PC-3 (cell line): ENCODE measurements at regions not wholly inside any gene's neighbourhood (a gene's known extent, or its start where the extent isn't known, plus 50 kb on each side); places are given as distances from the start of the nearest gene placed in this dataset.

Source experiments
- ATAC-seq: fragments of 200-7000 bp; cut with Tn5 transposase; 2 replicates; pipeline ENCODE4 v1.9.1; 2020; ENCODE audit warnings: mild to moderate bottlenecking, moderate library complexity
- BruUV-seq: library from RNA; stranded (reverse); fragments of 400-500 nt; replicated peaks from 2 replicates; lab custom pipeline; 2021; lab: Mats Ljungman, UMichigan
- CTCF ChIA-PET: fragments of 300-600 bp; sonication (Branson Sonifier 250); formaldehyde crosslinking; loops from one replicate; lab custom pipeline; 2022; ENCODE audit warnings: antibody characterized with exemption; lab: Charles Lee
- POLR2A ChIA-PET: fragments of 300-600 bp; sonication (Branson Sonifier 250); formaldehyde crosslinking; loops from one replicate; lab custom pipeline; 2022; ENCODE audit warnings: antibody characterized with exemption; ENCODE audit not compliant: unreplicated experiment; lab: Charles Lee
- DNase-seq: peaks from one replicate; pipeline ENCODE4 v3.0.0-alpha.2; 2015
- H2AFZ ChIP-seq: fragments of 300-600 bp; sonication (generic); 2 replicates; pipeline ENCODE4 v1.6.0; 2016; ENCODE audit warnings: antibody characterized with exemption, low read length
- H3F3A ChIP-seq: fragments of 300-600 bp; sonication (generic); one replicate; pipeline ENCODE4 v1.6.0; 2017; ENCODE audit warnings: antibody characterized with exemption, low read length, control low read depth, mild to moderate bottlenecking; ENCODE audit not compliant: unreplicated experiment
- H3K27ac ChIP-seq: fragments of 300-600 bp; sonication (generic); 2 replicates; pipeline ENCODE4 v1.5.1; 2016; ENCODE audit warnings: mild to moderate bottlenecking, low read length
- H3K27me3 ChIP-seq: fragments of 300-600 bp; sonication (generic); 2 replicates; pipeline ENCODE4 v1.6.1; 2016; ENCODE audit warnings: low read length, mixed read lengths
- H3K36me3 ChIP-seq: fragments of 300-600 bp; sonication (generic); 2 replicates; pipeline ENCODE4 v1.6.1; 2016; ENCODE audit warnings: low read depth, mixed run types, low read length, mixed read lengths
- H3K4me1 ChIP-seq: fragments of 300-600 bp; sonication (generic); 2 replicates; pipeline ENCODE4 v1.5.1; 2016; ENCODE audit warnings: low read length; ENCODE audit not compliant: insufficient read depth
- H3K4me2 ChIP-seq: fragments of 300-600 bp; sonication (generic); 2 replicates; pipeline ENCODE4 v1.6.0; 2016; ENCODE audit warnings: low read length
- H3K4me3 ChIP-seq: fragments of 300-600 bp; sonication (generic); 2 replicates; pipeline ENCODE4 v1.5.1; 2016; ENCODE audit warnings: mild to moderate bottlenecking, low read length, mixed read lengths
- H3K79me2 ChIP-seq: fragments of 300-600 bp; sonication (generic); 2 replicates; pipeline ENCODE4 v1.6.1; 2017; ENCODE audit warnings: low read length, mixed read lengths
- H3K9ac ChIP-seq: fragments of 300-600 bp; sonication (generic); 2 replicates; pipeline ENCODE4 v1.6.0; 2016; ENCODE audit warnings: mild to moderate bottlenecking, low read length
- H3K9me2 ChIP-seq: fragments of 300-600 bp; sonication (generic); replicated peaks from 2 replicates; pipeline ENCODE4 v1.6.1; 2016; ENCODE audit warnings: mixed run types, low read length, mixed read lengths
- H3K9me3 ChIP-seq: fragments of 300-600 bp; sonication (generic); 2 replicates; pipeline ENCODE4 v1.6.1; 2016; ENCODE audit warnings: low read length, mixed read lengths
- H4K20me1 ChIP-seq: fragments of 300-600 bp; sonication (generic); 2 replicates; pipeline ENCODE4 v1.6.1; 2016; ENCODE audit warnings: low read length, mixed read lengths
- EZH2 ChIP-seq: fragments of 300-600 bp; sonication (generic); IDR thresholded peaks from one replicate; pipeline ENCODE4 v1.6.1; 2017; ENCODE audit warnings: antibody characterized with exemption, mild to moderate bottlenecking, low read length; ENCODE audit not compliant: unreplicated experiment
- EZH2phosphoT487 ChIP-seq: fragments of 300-600 bp; sonication (generic); IDR thresholded peaks from 2 replicates; pipeline ENCODE4 v1.6.1; 2018; ENCODE audit warnings: mild to moderate bottlenecking, antibody characterized with exemption, low read length, borderline replicate concordance
- intact Hi-C: fragments of 100-400 bp; cut with micrococcal nuclease; formaldehyde crosslinking; loops from 2 replicates; pipeline ENCODE4 v1.9.0; 2023
- TF ChIP-seq, protein P1 (sequence below): fragments of 300-600 bp; sonication (generic); conservative IDR thresholded peaks from 2 replicates; pipeline ENCODE4 v1.5.1; 2017; ENCODE audit warnings: antibody characterized with exemption, low read depth, mild to moderate bottlenecking, low read length

DNA sequence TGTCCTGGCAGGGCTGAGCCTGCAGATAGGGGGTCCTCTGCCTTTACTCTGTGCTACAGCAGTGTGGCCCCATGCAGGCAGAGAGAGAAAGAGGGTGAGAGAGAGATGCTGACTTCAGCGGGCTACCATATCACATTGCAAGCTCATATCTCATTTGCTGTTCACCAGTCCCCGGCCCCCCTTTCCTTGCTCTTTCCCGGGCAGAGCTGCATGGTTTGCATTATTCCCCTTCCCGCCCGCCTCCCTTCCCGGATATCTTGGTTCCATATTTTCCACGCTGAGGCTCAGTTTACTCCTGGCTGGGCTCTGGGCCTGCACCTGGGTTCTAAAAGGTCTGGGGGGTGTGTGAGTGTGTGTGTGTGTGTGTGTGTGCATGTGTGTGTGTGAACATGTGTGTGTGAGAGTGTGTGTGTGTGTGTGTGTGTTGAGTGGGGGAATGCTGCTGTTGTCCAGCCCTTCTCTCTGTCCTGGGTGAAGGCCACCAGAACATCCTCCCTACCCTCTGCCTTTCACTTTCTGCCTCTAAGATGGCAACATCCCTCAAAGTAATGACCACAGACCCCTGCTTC is 63.5 kb downstream of the PJA1 start:
- Histone ChIP-seq H3K9ac (no peak overlapping the region), H3K9me3 (no peaks in the 10 kb centered on the region), H3K27ac (no peak overlapping the region), H3K9me2 (no peaks in the 10 kb centered on the region), H3K4me1 (peaks cover 6% of the 10 kb centered on the region; the same call in 1 of the 2 replicates), H2AFZ (no peak overlapping the region), H4K20me1 (no peaks in the 10 kb centered on the region), H3K27me3 (no peaks in the 10 kb centered on the region), H3K36me3 (no peaks in the 10 kb centered on the region), H3K4me2 (no peak overlapping the region), H3K79me2 (no peaks in the 10 kb centered on the region), H3K4me3 (no peak overlapping the region), H3F3A (no peaks in the 10 kb centered on the region)
- BruUV-seq: no TSS peak
- ATAC-seq: no peak
- ChIA-PET POLR2A (no interaction called here), CTCF (no interaction called here)
- intact Hi-C loops: no loop called here
- no peak for DNase-seq
- TF ChIP-seq EZH2: no peak
- TF ChIP-seq, protein P1, sequence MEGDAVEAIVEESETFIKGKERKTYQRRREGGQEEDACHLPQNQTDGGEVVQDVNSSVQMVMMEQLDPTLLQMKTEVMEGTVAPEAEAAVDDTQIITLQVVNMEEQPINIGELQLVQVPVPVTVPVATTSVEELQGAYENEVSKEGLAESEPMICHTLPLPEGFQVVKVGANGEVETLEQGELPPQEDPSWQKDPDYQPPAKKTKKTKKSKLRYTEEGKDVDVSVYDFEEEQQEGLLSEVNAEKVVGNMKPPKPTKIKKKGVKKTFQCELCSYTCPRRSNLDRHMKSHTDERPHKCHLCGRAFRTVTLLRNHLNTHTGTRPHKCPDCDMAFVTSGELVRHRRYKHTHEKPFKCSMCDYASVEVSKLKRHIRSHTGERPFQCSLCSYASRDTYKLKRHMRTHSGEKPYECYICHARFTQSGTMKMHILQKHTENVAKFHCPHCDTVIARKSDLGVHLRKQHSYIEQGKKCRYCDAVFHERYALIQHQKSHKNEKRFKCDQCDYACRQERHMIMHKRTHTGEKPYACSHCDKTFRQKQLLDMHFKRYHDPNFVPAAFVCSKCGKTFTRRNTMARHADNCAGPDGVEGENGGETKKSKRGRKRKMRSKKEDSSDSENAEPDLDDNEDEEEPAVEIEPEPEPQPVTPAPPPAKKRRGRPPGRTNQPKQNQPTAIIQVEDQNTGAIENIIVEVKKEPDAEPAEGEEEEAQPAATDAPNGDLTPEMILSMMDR: no peak
- TF ChIP-seq EZH2phosphoT487: no peak

DNA sequence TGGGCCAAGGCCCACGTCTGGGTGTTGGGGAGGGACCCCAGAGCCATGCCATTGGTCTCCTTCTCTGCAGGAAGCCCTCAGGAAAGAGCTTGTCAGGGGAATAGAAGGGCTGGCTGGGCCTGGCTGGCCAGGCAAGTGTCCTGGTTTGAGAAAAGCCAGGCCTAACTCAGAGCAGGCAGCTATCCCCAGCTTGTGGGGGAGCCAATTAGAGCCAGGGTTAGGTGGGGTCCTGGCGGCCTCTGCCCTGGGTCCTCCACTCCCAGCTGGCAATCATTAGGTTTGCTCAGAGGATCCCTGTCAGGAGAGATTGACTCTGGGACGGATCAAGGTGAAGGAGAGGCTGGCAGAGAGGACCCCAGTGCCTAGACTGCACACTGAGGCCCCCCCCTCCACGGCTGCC is 64.8 kb downstream of the PJA1 start:
- intact Hi-C loops: no loop called here
- no TSS peak for BruUV-seq
- H3F3A ChIP-seq: no peaks in the 10 kb centered on the region
- ATAC-seq: no peak
- H3K27ac ChIP-seq: no peak overlapping the region
- no peaks in the 10 kb centered on the region for H3K79me2 ChIP-seq
- no peaks in the 10 kb centered on the region for H3K36me3 ChIP-seq
- no peaks in the 10 kb centered on the region for H3K9me2 ChIP-seq
- DNase-seq: no peak
- no peak overlapping the region for H3K4me3 ChIP-seq
- H3K4me2 ChIP-seq: no peak overlapping the region
- CTCF ChIA-PET: no interaction called here
- TF ChIP-seq EZH2phosphoT487 (no peak), EZH2 (no peak)
- TF ChIP-seq, protein P1: no peak
- H3K9ac ChIP-seq: no peak overlapping the region
- no peak overlapping the region for H2AFZ ChIP-seq
- H3K4me1 ChIP-seq: peaks cover 6% of the 10 kb centered on the region; the same call in 1 of the 2 replicates
- H3K9me3 ChIP-seq: no peaks in the 10 kb centered on the region
- no peaks in the 10 kb centered on the region for H3K27me3 ChIP-seq
- POLR2A ChIA-PET: no interaction called here
- H4K20me1 ChIP-seq: no peaks in the 10 kb centered on the region

DNA sequence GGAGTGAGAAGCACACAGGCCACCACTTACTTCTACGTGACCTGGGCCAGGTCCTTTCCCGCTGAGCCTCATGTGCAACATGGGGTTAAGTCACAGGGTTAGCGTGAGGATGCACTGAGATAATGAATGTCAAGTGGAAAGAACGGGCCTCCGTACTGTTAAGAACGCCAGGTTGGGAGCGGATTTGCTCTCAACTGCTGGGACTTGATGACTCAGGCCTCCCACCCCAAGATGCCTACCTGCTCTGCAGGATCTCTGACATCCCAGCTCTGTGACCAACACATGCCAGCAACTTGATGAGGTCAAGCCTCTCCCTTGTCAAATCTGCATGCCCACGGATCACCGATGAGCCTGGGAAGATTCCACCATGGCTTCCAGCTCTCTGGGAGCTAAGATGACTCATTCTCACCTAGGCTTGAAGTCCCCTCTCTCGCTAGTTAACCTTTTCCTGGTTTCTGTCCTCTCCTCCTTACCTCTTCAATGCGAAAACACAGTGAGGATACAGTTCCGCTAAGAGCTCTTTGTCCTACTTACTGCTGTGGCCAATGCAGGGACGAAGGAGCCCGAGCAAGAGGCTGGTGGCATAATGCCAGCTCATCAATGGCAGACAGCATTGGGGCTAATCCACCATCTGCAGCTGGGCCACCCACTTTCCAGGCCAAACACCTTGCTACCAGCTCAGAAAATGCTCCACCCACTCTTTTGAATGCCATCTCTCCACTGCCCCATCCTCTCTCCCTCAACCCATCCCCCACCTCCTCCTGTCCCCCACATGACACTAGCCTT is 67.6 kb downstream of the PJA1 start:
- H3K27me3 ChIP-seq: no peaks in the 10 kb centered on the region
- no peaks in the 10 kb centered on the region for H3K36me3 ChIP-seq
- 0 out of 2 replicates have a peak, but pooled peaks cover 1% of the 10 kb centered on the region for H3K4me1 ChIP-seq
- no peak overlapping the region for H2AFZ ChIP-seq
- no peak overlapping the region for H3K27ac ChIP-seq
- DNase-seq: no peak
- POLR2A ChIA-PET: no interaction called here
- no peaks in the 10 kb centered on the region for H3F3A ChIP-seq
- no peak overlapping the region for H3K4me2 ChIP-seq
- H3K9ac ChIP-seq: no peak overlapping the region
- no peak overlapping the region for H3K4me3 ChIP-seq
- H3K9me2 ChIP-seq: no peaks in the 10 kb centered on the region
- no peak for TF ChIP-seq EZH2
- TF ChIP-seq, protein P1: no peak
- no peak for TF ChIP-seq EZH2phosphoT487
- no TSS peak for BruUV-seq
- ATAC-seq: no peak
- H3K9me3 ChIP-seq: no peaks in the 10 kb centered on the region
- CTCF ChIA-PET: no interaction called here
- intact Hi-C loops: no loop called here
- no peaks in the 10 kb centered on the region for H3K79me2 ChIP-seq
- H4K20me1 ChIP-seq: no peaks in the 10 kb centered on the region
